Panc1 (cell line): ENCODE measurements at regions not wholly inside any gene's neighbourhood (a gene's known extent, or its start where the extent isn't known, plus 50 kb on each side); places are given as distances from the start of the nearest gene placed in this dataset.

Experiments
- ATAC-seq: fragments of 200-7000 bp; cut with Tn5 transposase; 2 replicates; pipeline ENCODE4 v1.9.1; 2020; ENCODE audit warnings: mild to moderate bottlenecking, moderate library complexity
- BruUV-seq: library from RNA; stranded (reverse); fragments of 400-500 nt; replicated peaks from 2 replicates; lab custom pipeline; 2021; lab: Mats Ljungman, UMichigan
- CTCF ChIA-PET: fragments of 300-600 bp; sonication (Branson Sonifier 250); formaldehyde crosslinking; loops from one replicate; lab custom pipeline; 2022; ENCODE audit warnings: antibody characterized with exemption; lab: Charles Lee
- POLR2A ChIA-PET: fragments of 300-600 bp; sonication (Branson Sonifier 250); formaldehyde crosslinking; loops from one replicate; lab custom pipeline; 2022; ENCODE audit warnings: antibody characterized with exemption; lab: Charles Lee
- DNase-seq: peaks from one replicate; pipeline ENCODE4 v3.0.0-alpha.2; 2010; ENCODE audit warnings: low read depth, low spot score
- H3K27ac ChIP-seq: 2 replicates; pipeline ENCODE4 v1.5.1; 2011; ENCODE audit warnings: mild to moderate bottlenecking, low read length, inconsistent platforms
- H3K27me3 ChIP-seq: fragments of 200-500 bp; sonication (Bioruptor generic); 2 replicates; pipeline ENCODE4 v1.6.0; 2014; ENCODE audit warnings: low read length, inconsistent platforms; ENCODE audit not compliant: control insufficient read depth, insufficient read depth
- H3K36me3 ChIP-seq: fragments of 200-500 bp; sonication (Bioruptor generic); 2 replicates; pipeline ENCODE4 v1.5.1; 2014; ENCODE audit warnings: inconsistent platforms, mild to moderate bottlenecking, low read length, moderate library complexity; ENCODE audit not compliant: control insufficient read depth, insufficient read depth
- H3K4me1 ChIP-seq: 2 replicates; pipeline ENCODE4 v1.5.1; 2011; ENCODE audit warnings: inconsistent platforms, mild to moderate bottlenecking, low read length, moderate library complexity; ENCODE audit not compliant: control insufficient read depth, insufficient read depth
- H3K4me3 ChIP-seq, 2 experiments: 2 replicates each; pipeline ENCODE4 v1.5.1; 2011 to 2012; ENCODE audit warnings: low read depth in 2 of 2, low read length in 2 of 2, mild to moderate bottlenecking in 2 of 2, inconsistent platforms in 1 of 2, moderate library complexity in 1 of 2
- H3K9me3 ChIP-seq: fragments of 200-500 bp; sonication (Bioruptor generic); 2 replicates; pipeline ENCODE4 v1.5.1; 2014; ENCODE audit warnings: low read depth, mild to moderate bottlenecking, inconsistent platforms, low read length, moderate library complexity; ENCODE audit not compliant: control insufficient read depth, insufficient read depth
- CTCF ChIP-seq: fragments of 450-650 bp; IDR thresholded peaks from 2 replicates; pipeline ENCODE4 v1.5.1; 2017; ENCODE audit warnings: mild to moderate bottlenecking
- POLR2AphosphoS5 ChIP-seq: IDR thresholded peaks from 2 replicates; pipeline ENCODE4 v1.6.1; 2012; ENCODE audit warnings: mild to moderate bottlenecking, low read depth, low read length, moderate library complexity
- REST ChIP-seq, 2 experiments: IDR thresholded peaks; 2 replicates each; pipeline ENCODE4 v1.6.1; 2011 to 2012; ENCODE audit warnings: low read depth in 2 of 2, control low read depth in 1 of 2, low read length in 1 of 2, mild to moderate bottlenecking in 1 of 2, moderate library complexity in 1 of 2; ENCODE audit not compliant: insufficient read depth in 1 of 2
- SIN3A ChIP-seq: IDR thresholded peaks from 2 replicates; pipeline ENCODE4 v1.6.1; 2012; ENCODE audit warnings: low read depth, mild to moderate bottlenecking, low read length, moderate library complexity, borderline replicate concordance; ENCODE audit not compliant: insufficient read depth
- TCF7L2 ChIP-seq: IDR thresholded peaks from 2 replicates; pipeline ENCODE4 v1.6.1; 2011; ENCODE audit warnings: mild to moderate bottlenecking, low read depth, low read length, inconsistent platforms
- in situ Hi-C: cut with HindIII; loops from 2 replicates; pipeline ENCODE4 v1.10.0; 2016; ENCODE audit warnings: low sequenced_read_pairs, low pct_unique_long_range_greater_than_20kb
- intact Hi-C: fragments of 100-400 bp; cut with micrococcal nuclease; formaldehyde crosslinking; loops from one replicate; pipeline ENCODE4 v1.10.0; 2022; ENCODE audit not compliant: unreplicated experiment

- ATAC-seq (no peak), DNase-seq (no peak)
- Histone ChIP-seq H3K9me3 (no peaks in the 10 kb centered on the region), H3K27ac (no peak overlapping the region), H3K36me3 (no peaks in the 10 kb centered on the region), H3K27me3 (0 out of 2 replicates have a peak, but pooled peaks cover 2% of the 10 kb centered on the region), H3K4me3 (no peak overlapping the region), H3K4me1 (no peaks in the 10 kb centered on the region)
- CTCF ChIA-PET: no interaction called here
- no TSS peak for BruUV-seq
- intact Hi-C loops: no loop called here
- POLR2A ChIA-PET: no interaction called here
- in situ Hi-C loops: no loop called here
- TF ChIP-seq CTCF (no peak), TCF7L2 (no peak), POLR2AphosphoS5 (no peak), SIN3A (no peak), REST (IDR thresholded peaks at IDR 0.05; ENCODE audit: insufficient read depth in 1 of 2, low read depth in 2 of 2, low read length in 1 of 2) (no peak)
Observed at GRCh38 chr6:18601516-18602020, 214.4 kb downstream of the RNF144B start.

- in situ Hi-C loops (no loop called here), intact Hi-C loops (no loop called here)
- Histone ChIP-seq H3K4me3 (no peak overlapping the region), H3K27me3 (0 out of 2 replicates have a peak, but pooled peaks cover 2% of the 10 kb centered on the region), H3K9me3 (no peaks in the 10 kb centered on the region), H3K36me3 (no peaks in the 10 kb centered on the region), H3K27ac (no peak overlapping the region), H3K4me1 (no peaks in the 10 kb centered on the region)
- DNase-seq: no peak
- ATAC-seq: no peak
- BruUV-seq: no TSS peak
- POLR2A ChIA-PET: no interaction called here
- TF ChIP-seq TCF7L2 (no peak), CTCF (no peak), REST (IDR thresholded peaks at IDR 0.05; ENCODE audit: insufficient read depth in 1 of 2, low read depth in 2 of 2, low read length in 1 of 2) (no peak), SIN3A (no peak), POLR2AphosphoS5 (no peak)
- CTCF ChIA-PET: no interaction called here
Observed at GRCh38 chr6:18602931-18603330, 215.8 kb downstream of the RNF144B start.
